Neural progenitor cell (in vitro differentiated cells): ENCODE measurements at regions not wholly inside any gene's neighbourhood (a gene's known extent, or its start where the extent isn't known, plus 50 kb on each side); places are given as distances from the start of the nearest gene placed in this dataset.

Source experiments
- DNase-seq: peaks from one replicate; pipeline ENCODE4 v3.0.0-alpha.2; 2016; ENCODE audit warnings: low spot score
- H2AFZ ChIP-seq: fragments of 200-600 bp; sonication (generic); replicated peaks from 2 replicates; pipeline ENCODE4 v1.6.1; 2016; ENCODE audit warnings: antibody characterized with exemption
- H3F3A ChIP-seq: fragments of 200-600 bp; sonication (generic); 2 replicates; pipeline ENCODE4 v1.6.1; 2016; ENCODE audit warnings: antibody characterized with exemption, low read depth
- H3K27ac ChIP-seq: fragments of 200-600 bp; sonication (generic); 2 replicates; pipeline ENCODE4 v1.5.1; 2016; ENCODE audit warnings: mild to moderate bottlenecking
- H3K27me3 ChIP-seq: fragments of 200-600 bp; sonication (generic); 2 replicates; pipeline ENCODE4 v1.6.1; 2016; ENCODE audit warnings: mild to moderate bottlenecking, moderate library complexity
- H3K36me3 ChIP-seq: fragments of 200-600 bp; sonication (generic); 2 replicates; pipeline ENCODE4 v1.5.1; 2016
- H3K4me1 ChIP-seq: fragments of 200-600 bp; sonication (generic); 2 replicates; pipeline ENCODE4 v1.6.1; 2016; ENCODE audit warnings: mixed run types
- H3K4me2 ChIP-seq: fragments of 200-600 bp; sonication (generic); 2 replicates; pipeline ENCODE4 v1.6.1; 2016
- H3K4me3 ChIP-seq: fragments of 200-600 bp; sonication (generic); 2 replicates; pipeline ENCODE4 v1.5.1; 2016
- H3K79me2 ChIP-seq: fragments of 200-600 bp; sonication (generic); 2 replicates; pipeline ENCODE4 v1.6.1; 2016; ENCODE audit warnings: low read depth
- H3K9ac ChIP-seq: fragments of 200-600 bp; sonication (generic); 2 replicates; pipeline ENCODE4 v1.6.1; 2016
- H3K9me3 ChIP-seq: fragments of 200-600 bp; sonication (generic); 2 replicates; pipeline ENCODE4 v1.5.1; 2016; ENCODE audit warnings: low read depth
- H4K20me1 ChIP-seq: fragments of 200-600 bp; sonication (generic); 2 replicates; pipeline ENCODE4 v1.6.1; 2016; ENCODE audit warnings: low read depth
- H3K27ac Mint-ChIP-seq: 3 replicates; pipeline ENCODE4 v1.8.0; 2021; ENCODE audit warnings: mixed read lengths
- H3K27me3 Mint-ChIP-seq: 2 replicates; pipeline ENCODE4 v1.8.0; 2022; ENCODE audit warnings: low read depth, mild to moderate bottlenecking, inconsistent platforms, moderate library complexity, mixed read lengths; ENCODE audit not compliant: insufficient read depth
- H3K36me3 Mint-ChIP-seq: 3 replicates; pipeline ENCODE4 v1.8.0; 2021; ENCODE audit warnings: mixed read lengths
- H3K4me1 Mint-ChIP-seq: 3 replicates; pipeline ENCODE4 v1.8.0; 2021; ENCODE audit warnings: mixed read lengths
- H3K4me3 Mint-ChIP-seq: 3 replicates; pipeline ENCODE4 v1.8.0; 2021; ENCODE audit warnings: mild to moderate bottlenecking, moderate library complexity, mixed read lengths
- H3K9me3 Mint-ChIP-seq: 3 replicates; pipeline ENCODE4 v1.8.0; 2020; ENCODE audit warnings: mixed read lengths
- EZH2 ChIP-seq: fragments of 200-600 bp; sonication (generic); IDR thresholded peaks from 2 replicates; pipeline ENCODE4 v1.6.1; 2017; ENCODE audit warnings: antibody characterized with exemption, mild to moderate bottlenecking, moderate library complexity
- EZH2phosphoT487 ChIP-seq: fragments of 200-600 bp; sonication (generic); IDR thresholded peaks from 2 replicates; pipeline ENCODE4 v1.6.1; 2017; ENCODE audit warnings: antibody characterized with exemption
- TF ChIP-seq, protein P1 (sequence below): fragments of 200-600 bp; sonication (generic); IDR thresholded peaks from 2 replicates; pipeline ENCODE4 v1.5.1; 2017; ENCODE audit warnings: antibody characterized with exemption, mild to moderate bottlenecking

DNA sequence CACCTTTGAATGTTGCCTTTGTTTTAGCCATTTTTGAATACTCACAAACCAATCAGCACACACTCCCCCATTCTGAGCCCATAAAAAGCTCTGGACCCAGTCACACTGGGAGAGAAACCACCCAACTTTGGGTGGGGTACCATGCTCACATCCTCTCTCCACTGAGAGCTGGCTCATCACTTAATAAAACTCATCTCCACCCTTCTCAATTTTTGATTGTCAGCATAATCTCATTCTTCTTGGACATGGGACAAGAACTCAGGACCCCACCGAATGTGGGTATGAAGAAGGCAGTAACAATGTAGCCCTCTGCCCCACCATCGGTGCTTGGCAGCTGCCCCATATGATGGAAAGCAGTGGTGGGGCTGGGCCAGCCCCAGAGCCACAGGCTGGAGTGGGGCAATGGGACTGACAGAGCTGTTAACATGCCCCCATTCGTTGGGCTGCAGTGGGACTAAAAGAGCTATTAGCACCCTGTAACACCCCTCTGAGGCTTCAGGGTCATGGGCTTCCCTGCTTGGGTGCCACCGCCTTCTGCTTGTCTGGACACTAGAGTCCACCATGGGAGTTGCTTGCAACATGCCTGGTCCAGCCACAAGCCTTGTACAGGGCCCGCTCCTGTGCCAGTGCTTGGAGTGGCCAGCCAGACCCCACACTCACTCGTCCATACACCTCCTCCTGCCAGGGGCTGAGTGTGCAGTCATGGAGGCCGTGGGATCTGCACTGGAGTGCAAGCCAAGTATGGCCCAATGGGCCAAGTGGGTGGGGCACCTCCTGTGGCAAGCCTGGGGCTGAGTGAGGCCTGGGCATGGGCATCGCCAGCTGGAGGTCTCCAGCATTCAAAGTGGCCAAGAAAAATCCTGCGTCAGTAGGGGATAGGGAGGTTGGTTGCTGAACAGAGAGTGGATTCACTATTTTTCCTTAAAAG is 471.1 kb downstream of the TBC1D22A start:
- no peak overlapping the region for H3K4me3 Mint-ChIP-seq
- no peak overlapping the region for H3K27ac ChIP-seq
- no peaks in the 10 kb centered on the region for H3K4me1 ChIP-seq
- no peaks in the 10 kb centered on the region for H3K4me1 Mint-ChIP-seq
- H3K27me3 Mint-ChIP-seq, result peaks cover 9% of the 10 kb centered on the region
- no peak overlapping the region for H3K9ac ChIP-seq
- H3K9me3 ChIP-seq, result peaks cover 14% of the 10 kb centered on the region
- no peaks in the 10 kb centered on the region for H3F3A ChIP-seq
- H3K27me3 ChIP-seq, result no peaks in the 10 kb centered on the region
- no peaks in the 10 kb centered on the region for H3K79me2 ChIP-seq
- H2AFZ ChIP-seq, result no peak overlapping the region
- peaks cover 8% of the 10 kb centered on the region for H3K9me3 Mint-ChIP-seq
- no peak overlapping the region for H3K4me3 ChIP-seq
- no peaks in the 10 kb centered on the region for H4K20me1 ChIP-seq
- DNase-seq, result no peak
- H3K27ac Mint-ChIP-seq, result no peak overlapping the region
- H3K36me3 ChIP-seq, result no peaks in the 10 kb centered on the region
- TF ChIP-seq, protein P1, sequence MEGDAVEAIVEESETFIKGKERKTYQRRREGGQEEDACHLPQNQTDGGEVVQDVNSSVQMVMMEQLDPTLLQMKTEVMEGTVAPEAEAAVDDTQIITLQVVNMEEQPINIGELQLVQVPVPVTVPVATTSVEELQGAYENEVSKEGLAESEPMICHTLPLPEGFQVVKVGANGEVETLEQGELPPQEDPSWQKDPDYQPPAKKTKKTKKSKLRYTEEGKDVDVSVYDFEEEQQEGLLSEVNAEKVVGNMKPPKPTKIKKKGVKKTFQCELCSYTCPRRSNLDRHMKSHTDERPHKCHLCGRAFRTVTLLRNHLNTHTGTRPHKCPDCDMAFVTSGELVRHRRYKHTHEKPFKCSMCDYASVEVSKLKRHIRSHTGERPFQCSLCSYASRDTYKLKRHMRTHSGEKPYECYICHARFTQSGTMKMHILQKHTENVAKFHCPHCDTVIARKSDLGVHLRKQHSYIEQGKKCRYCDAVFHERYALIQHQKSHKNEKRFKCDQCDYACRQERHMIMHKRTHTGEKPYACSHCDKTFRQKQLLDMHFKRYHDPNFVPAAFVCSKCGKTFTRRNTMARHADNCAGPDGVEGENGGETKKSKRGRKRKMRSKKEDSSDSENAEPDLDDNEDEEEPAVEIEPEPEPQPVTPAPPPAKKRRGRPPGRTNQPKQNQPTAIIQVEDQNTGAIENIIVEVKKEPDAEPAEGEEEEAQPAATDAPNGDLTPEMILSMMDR, result no peak
- no peak for TF ChIP-seq EZH2phosphoT487
- TF ChIP-seq EZH2, result no peak
- H3K4me2 ChIP-seq, result no peak overlapping the region
- H3K36me3 Mint-ChIP-seq, result no peaks in the 10 kb centered on the region

DNA sequence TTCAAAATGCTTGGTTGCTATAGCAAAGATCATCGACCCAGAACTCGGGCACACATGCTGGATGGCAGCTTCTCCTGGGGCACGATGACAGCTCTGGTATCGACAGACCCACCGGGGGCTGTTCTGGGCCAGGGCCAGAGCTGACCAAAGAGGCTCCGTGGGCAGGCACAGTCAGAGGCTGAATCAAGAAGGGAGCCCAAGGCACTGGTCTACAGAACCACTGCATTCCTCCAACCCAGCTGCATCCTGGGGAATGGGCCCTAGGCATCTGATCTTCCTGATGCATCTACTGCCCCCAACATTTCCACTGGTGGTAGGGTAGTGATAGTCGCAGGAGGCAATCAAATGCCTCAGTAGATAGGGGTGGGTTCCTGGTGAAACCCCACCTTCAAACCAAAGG is 470.3 kb downstream of the TBC1D22A start:
- Histone ChIP-seq H3K36me3 (no peaks in the 10 kb centered on the region), H3K4me3 (no peak overlapping the region), H4K20me1 (no peaks in the 10 kb centered on the region), H3K79me2 (no peaks in the 10 kb centered on the region), H3K9me3 (peaks cover 22% of the 10 kb centered on the region), H3K4me1 (no peaks in the 10 kb centered on the region), H3K27ac (no peak overlapping the region), H3K9ac (no peak overlapping the region), H3K4me2 (no peak overlapping the region), H3F3A (no peaks in the 10 kb centered on the region), H2AFZ (no peak overlapping the region), H3K27me3 (no peaks in the 10 kb centered on the region)
- peaks cover 5% of the 10 kb centered on the region for H3K27me3 Mint-ChIP-seq
- peaks cover 9% of the 10 kb centered on the region for H3K9me3 Mint-ChIP-seq
- no peak for DNase-seq
- TF ChIP-seq, protein P1, result no peak
- TF ChIP-seq EZH2phosphoT487 (no peak), EZH2 (no peak)
- no peak overlapping the region for H3K4me3 Mint-ChIP-seq
- H3K4me1 Mint-ChIP-seq, result no peaks in the 10 kb centered on the region
- H3K36me3 Mint-ChIP-seq, result no peaks in the 10 kb centered on the region
- H3K27ac Mint-ChIP-seq, result no peak overlapping the region

DNA sequence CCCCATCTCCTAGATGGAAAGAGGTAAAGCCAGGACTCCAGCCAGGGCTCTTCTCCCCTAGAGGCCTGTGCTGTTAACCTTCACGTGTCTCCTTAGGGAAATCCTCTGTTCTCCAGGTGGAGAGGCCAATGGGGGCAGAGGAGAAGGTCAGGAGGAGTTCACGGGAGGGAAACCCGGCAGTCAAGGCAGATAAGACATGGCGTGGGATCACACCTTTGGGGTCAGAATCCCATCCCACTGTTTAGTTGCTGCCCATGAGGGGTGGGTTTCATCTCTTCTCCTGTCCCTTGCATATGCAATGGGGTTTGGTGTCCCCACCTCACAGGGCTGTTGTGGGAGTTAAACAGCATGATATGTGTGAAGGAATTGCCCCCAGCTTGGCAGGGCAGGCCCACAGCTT is 469.7 kb downstream of the TBC1D22A start:
- H3K4me1 ChIP-seq, result no peaks in the 10 kb centered on the region
- H3K4me3 Mint-ChIP-seq, result no peak overlapping the region
- H3K27ac Mint-ChIP-seq, result no peak overlapping the region
- H4K20me1 ChIP-seq, result no peaks in the 10 kb centered on the region
- no peak overlapping the region for H3K9ac ChIP-seq
- TF ChIP-seq, protein P1, result no peak
- TF ChIP-seq EZH2 (no peak), EZH2phosphoT487 (no peak)
- H2AFZ ChIP-seq, result no peak overlapping the region
- DNase-seq, result no peak
- no peak overlapping the region for H3K4me3 ChIP-seq
- H3K36me3 ChIP-seq, result no peaks in the 10 kb centered on the region
- H3K9me3 Mint-ChIP-seq, result peaks cover 13% of the 10 kb centered on the region
- H3K4me1 Mint-ChIP-seq, result no peaks in the 10 kb centered on the region
- H3K27me3 ChIP-seq, result no peaks in the 10 kb centered on the region
- H3F3A ChIP-seq, result no peaks in the 10 kb centered on the region
- peaks cover 8% of the 10 kb centered on the region for H3K27me3 Mint-ChIP-seq
- no peaks in the 10 kb centered on the region for H3K36me3 Mint-ChIP-seq
- peaks cover 17% of the 10 kb centered on the region for H3K9me3 ChIP-seq
- H3K79me2 ChIP-seq, result no peaks in the 10 kb centered on the region
- H3K4me2 ChIP-seq, result no peak overlapping the region
- no peak overlapping the region for H3K27ac ChIP-seq
